GM18870 (cell line): ENCODE measurements at regions not wholly inside any gene's neighbourhood (a gene's known extent, or its start where the extent isn't known, plus 50 kb on each side); places are given as distances from the start of the nearest gene placed in this dataset.
"Not testable (repeated sequence)": the region's sequence is repeated elsewhere in the genome, so short reads cannot be mapped to it uniquely, and the experiment has no call there.

Source experiments
- ATAC-seq: cut with Tn5 transposase; IDR thresholded peaks from one replicate; pipeline ENCODE4 v1.9.1; 2021; ENCODE audit warnings: moderate library complexity; ENCODE audit not compliant: unreplicated experiment

- no peak for ATAC-seq
Observed at GRCh38 chr11:11220786-11221185, 132.3 kb downstream of the CSNK2A3 start.

DNA sequence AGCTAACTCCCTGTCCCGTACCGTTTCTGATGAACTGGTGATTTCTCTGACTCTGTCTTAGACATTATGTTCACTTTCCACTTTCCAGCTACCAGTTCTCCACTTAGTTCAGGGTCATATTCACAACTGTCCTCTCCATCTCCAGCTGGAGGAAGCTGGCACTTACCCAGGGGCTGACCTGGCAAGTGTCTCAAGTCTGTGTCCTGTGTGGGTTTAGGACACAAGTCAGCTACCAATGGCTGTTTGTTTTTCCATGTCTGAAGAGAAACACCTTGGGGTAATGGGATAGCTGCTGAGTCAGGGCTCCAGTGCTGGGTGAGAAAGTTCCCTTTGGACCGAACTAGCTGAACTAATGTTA is 134.4 kb downstream of the CSNK2A3 start:
- ATAC-seq: no peak

DNA sequence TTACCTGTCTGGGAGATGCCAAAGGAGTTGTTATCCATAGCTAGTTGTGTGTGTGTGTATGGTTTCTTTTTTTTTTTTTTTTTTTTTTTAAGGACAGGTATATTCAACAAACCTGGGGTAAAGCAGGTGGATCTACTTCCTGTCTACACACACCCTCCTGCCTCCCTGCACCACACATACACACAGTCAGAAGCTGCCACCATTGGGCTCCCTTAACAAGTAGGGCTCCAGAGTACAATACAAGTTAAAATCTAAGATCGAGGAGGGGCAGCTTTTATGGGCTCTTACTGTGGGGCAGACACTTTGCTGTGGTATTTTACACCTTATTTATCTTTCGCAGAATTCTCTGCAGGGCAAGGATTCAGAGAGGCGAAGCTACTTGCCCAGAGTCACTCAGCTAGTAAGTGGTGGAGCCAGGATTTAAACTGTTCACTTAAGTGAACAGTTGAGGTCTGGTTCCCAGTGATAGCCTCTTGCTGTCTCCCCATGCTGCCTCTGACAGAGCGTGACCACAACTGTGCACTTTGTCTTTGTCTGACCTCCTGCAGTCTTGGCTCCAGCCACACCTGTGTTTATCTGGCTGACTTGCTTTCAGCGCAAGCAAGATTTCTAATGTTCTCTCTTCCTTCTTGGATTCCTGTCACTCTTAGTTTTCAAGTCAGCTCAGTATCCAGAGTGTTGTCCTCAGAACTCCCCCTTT is 135.0 kb downstream of the CSNK2A3 start:
- ATAC-seq: no peak

DNA sequence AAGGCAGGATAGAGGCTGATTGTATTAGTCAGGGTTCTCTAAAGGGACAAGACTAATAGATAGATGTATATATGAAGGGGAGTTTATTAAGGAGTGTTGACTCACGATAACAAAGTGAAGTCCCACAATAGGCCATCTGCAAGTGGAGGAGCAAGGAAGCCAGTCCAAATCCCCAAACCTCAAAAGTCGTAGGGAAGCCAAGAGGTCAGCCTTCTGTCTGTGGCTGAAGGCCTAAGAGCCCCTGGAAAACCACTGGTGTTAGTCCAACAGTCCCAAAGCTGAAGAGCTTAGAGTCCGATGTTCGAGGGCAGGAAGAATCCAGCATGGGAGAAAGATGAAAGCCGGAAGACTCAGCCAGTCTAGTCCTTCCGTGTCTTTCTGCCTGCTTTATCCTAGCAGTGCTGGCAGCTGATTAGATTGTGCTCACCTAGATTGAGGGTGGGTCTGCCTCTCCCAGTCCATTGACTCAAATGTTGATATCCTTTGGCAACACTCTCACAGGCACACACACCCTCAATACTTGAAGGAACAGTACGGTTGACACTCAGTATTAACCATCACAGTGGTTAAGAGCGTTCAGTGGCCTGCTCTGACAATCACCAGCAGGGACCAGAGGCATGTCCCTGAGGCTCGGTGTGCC is 135.6 kb downstream of the CSNK2A3 start:
- no peak for ATAC-seq

- no peak for ATAC-seq
Observed at GRCh38 chr11:11215944-11216343, 137.1 kb downstream of the CSNK2A3 start.

GRCh38 chr11:11215058-11215815 is 137.8 kb downstream of the CSNK2A3 start:
- no peak for ATAC-seq

- ATAC-seq: no peak
Observed at GRCh38 chr11:11213117-11213516, 139.9 kb downstream of the CSNK2A3 start.

DNA sequence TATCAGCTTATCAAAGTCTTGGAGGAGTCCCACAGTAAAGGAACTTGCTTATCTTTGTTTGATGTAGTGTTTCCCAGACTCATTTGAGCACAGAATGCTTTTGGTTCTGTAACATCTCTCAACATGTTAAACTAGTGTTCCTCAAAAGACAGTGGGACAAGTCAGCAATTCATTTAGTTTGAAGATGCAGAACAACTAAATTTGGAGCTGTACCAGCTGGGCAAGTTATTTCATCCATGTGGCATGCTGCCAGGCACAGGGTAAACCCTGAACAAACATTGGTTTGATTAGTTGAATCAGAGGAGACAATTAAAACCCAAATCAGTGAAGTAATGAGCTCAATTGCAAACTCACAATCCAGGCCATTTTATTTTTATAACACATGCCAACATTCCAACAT is 141.2 kb downstream of the CSNK2A3 start:
- ATAC-seq: no peak

- ATAC-seq: no peak
Observed at GRCh38 chr11:11211186-11211585, 141.9 kb downstream of the CSNK2A3 start.

GRCh38 chr11:11210446-11210845 is 142.6 kb downstream of the CSNK2A3 start:
- ATAC-seq: no peak

- ATAC-seq: no peak
Observed at GRCh38 chr11:11209967-11210366, 143.1 kb downstream of the CSNK2A3 start.

- ATAC-seq: no peak
Observed at GRCh38 chr11:11208994-11209393, 144.1 kb downstream of the CSNK2A3 start.

DNA sequence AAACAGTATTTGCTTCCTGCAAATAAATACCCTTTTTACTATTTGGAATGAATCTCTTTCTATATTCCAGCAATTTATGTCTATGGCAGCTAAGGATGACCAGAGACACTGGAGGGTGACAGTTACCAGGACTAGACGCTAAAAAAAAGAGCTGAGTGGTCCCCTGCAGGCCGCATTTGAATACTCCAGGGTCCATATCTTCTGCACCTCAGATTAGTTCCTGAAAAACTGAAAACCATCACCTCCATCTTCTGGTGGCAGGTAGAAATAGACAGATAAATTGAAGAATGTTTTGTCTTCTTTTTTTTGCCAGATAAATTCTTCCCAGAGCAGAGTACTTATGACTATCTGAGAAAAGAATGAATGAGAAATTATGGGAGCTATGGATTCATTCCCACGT is 145.6 kb downstream of the CSNK2A3 start:
- no peak for ATAC-seq

- ATAC-seq: no peak
Observed at GRCh38 chr11:11206484-11206883, 146.6 kb downstream of the CSNK2A3 start.

- no peak for ATAC-seq
Observed at GRCh38 chr11:11202885-11203284, 150.2 kb downstream of the CSNK2A3 start.

DNA sequence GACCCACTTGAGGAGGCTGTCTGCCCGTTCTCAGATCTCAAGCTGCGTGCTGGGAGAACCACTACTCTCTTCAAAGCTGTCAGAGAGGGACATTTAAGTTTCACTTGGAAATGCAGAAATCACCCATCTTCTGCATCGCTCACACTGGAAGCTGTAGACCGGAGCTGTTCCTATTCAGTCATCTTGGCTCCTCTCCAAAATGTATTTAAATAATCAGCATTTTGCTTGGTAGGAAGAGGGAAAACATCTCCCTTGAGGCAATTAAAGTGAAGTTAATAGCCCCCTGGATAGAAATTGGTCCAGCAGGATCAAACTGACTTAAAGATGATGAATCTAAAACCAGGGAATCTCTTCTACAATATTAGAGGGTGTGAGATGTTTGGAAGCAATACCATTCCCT is 151.7 kb downstream of the CSNK2A3 start:
- ATAC-seq: not testable (repeated sequence)

- ATAC-seq: no peak
Observed at GRCh38 chr11:11192541-11192940, 160.5 kb downstream of the CSNK2A3 start.

GRCh38 chr11:11189506-11189905 is 163.5 kb downstream of the CSNK2A3 start:
- ATAC-seq: no peak

DNA sequence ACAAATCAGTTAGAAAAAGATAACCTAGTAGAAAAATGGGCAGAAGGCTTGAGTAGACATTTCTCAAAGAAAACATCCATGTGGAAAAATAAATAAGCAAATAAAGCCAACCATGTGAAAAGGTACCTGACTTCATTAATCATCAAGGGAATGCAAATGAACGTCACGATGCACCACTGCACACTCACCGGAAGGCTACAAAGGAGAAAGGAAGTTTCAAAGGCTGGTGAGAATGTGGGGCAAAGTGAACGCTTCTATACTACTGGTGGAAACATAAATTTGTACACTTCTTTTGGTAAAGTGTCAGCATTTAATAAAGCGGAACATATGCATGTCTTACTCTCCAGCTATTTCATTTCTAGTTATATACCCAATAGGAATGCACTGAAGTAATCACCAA is 166.8 kb downstream of the CSNK2A3 start:
- ATAC-seq: no peak

GRCh38 chr11:11182261-11182660 is 170.8 kb downstream of the CSNK2A3 start:
- no peak for ATAC-seq

DNA sequence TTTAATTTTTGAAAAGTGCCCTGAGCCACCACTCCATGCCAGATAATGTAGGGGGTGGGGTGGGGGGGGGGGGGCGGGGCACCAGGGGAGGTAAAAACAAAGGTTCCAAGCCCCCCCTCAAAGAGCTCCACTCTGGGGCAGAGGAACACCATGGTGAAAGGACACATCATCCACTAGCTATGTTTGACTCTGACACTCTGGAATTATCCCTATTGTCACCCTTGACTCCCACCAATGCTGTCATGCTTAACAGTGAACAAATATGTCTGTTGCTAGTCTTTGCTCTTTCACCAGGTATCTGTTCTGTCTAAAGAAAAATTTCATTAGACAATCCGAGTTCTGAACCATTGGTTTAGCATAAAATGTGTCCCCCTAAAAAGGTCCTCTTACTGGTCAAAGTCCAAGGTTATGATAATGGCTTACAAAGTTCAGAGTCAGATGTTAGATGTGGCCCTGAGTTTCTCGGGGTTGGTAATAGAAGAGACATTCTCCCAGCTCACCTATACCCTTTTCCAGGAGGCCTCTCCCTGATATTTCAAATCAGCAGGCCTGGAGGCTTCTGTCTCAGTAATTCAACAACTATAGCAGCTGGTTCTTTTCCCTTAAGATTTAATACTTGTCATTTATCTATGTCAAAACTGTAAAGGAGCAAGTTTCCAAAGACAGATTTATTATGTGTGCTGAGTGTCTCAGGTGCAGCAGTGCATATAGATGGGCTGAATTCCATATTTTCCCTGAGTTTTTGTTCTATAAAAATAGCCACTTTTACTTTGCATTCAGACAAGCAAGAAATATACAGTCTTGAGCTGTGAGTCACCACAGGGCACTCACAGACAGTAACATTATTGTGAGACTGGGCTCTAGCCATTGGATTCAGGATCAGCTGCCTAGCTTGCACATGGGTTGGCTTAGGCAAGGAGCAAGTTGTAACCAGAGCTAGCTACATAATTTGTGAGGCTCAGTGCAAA is 174.1 kb downstream of the CSNK2A3 start:
- ATAC-seq: no peak
